A673 (cell line): ENCODE measurements at regions not wholly inside any gene's neighbourhood (a gene's known extent, or its start where the extent isn't known, plus 50 kb on each side); places are given as distances from the start of the nearest gene placed in this dataset.

Experiments
- EZH2 ChIP-seq: fragments of 200-600 bp; sonication (generic); IDR thresholded peaks from 2 replicates; pipeline ENCODE4 v1.6.1; 2017; ENCODE audit warnings: borderline replicate concordance, low read depth, mild to moderate bottlenecking, mixed read lengths, antibody characterized with exemption, low read length; ENCODE audit not compliant: poor library complexity, severe bottlenecking
- TF ChIP-seq, protein P1 (sequence below): fragments of 300-800, 200-600 bp; sonication (generic); conservative IDR thresholded peaks from 2 replicates; pipeline ENCODE4 v1.5.1; 2017; ENCODE audit warnings: low read depth, mild to moderate bottlenecking, antibody characterized with exemption, low read length, moderate library complexity, mixed read lengths

DNA sequence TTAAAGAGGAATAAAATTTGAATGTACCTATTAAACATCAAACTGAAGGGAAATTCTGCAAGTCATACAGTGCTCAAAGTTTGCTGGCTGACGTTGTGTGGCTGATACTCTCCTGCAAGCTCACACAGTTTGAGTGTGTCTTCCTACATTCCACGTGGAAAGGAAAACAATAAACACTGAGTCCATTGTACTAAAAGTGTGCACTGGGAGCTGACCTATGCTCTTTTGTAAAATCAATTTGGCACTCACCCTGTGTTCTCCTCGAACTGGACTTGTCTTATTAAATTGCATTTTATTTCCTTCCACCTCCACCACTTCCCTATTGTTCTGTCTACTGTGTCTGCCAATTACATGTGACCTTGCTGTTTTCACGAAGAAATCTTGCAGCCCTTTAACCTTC, 458.0 kb downstream of the CPS1 start:
- TF ChIP-seq, protein P1, sequence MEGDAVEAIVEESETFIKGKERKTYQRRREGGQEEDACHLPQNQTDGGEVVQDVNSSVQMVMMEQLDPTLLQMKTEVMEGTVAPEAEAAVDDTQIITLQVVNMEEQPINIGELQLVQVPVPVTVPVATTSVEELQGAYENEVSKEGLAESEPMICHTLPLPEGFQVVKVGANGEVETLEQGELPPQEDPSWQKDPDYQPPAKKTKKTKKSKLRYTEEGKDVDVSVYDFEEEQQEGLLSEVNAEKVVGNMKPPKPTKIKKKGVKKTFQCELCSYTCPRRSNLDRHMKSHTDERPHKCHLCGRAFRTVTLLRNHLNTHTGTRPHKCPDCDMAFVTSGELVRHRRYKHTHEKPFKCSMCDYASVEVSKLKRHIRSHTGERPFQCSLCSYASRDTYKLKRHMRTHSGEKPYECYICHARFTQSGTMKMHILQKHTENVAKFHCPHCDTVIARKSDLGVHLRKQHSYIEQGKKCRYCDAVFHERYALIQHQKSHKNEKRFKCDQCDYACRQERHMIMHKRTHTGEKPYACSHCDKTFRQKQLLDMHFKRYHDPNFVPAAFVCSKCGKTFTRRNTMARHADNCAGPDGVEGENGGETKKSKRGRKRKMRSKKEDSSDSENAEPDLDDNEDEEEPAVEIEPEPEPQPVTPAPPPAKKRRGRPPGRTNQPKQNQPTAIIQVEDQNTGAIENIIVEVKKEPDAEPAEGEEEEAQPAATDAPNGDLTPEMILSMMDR: no peak
- no peak for TF ChIP-seq EZH2
